GM21529 (cell line): ENCODE measurements at regions not wholly inside any gene's neighbourhood (a gene's known extent, or its start where the extent isn't known, plus 50 kb on each side); places are given as distances from the start of the nearest gene placed in this dataset.
"Not testable (repeated sequence)": the region's sequence is repeated elsewhere in the genome, so short reads cannot be mapped to it uniquely, and the experiment has no call there.

ENCODE experiments used
- ATAC-seq: cut with Tn5 transposase; IDR thresholded peaks from one replicate; pipeline ENCODE4 v1.9.1; 2021; ENCODE audit not compliant: unreplicated experiment

GRCh38 chr6:94713446-94713845, 863.9 kb upstream of the MANEA start:
- no peak for ATAC-seq

GRCh38 chr6:94698773-94699172, 878.6 kb upstream of the MANEA start:
- no peak for ATAC-seq

GRCh38 chr6:94687255-94687654, 890.1 kb upstream of the MANEA start:
- not testable (repeated sequence) for ATAC-seq

GRCh38 chr6:94683409-94683808, 893.9 kb upstream of the MANEA start:
- no peak for ATAC-seq

GRCh38 chr6:94680669-94681212, 896.6 kb upstream of the MANEA start:
- ATAC-seq = no peak

- ATAC-seq = no peak
Observed at GRCh38 chr6:94673251-94673650, 904.1 kb upstream of the MANEA start.

GRCh38 chr6:94670017-94670416, 907.3 kb upstream of the MANEA start:
- no peak for ATAC-seq

- ATAC-seq = no peak
Observed at GRCh38 chr6:94668876-94669275, 908.5 kb upstream of the MANEA start.

- ATAC-seq = no peak
Observed at GRCh38 chr6:94658929-94659328, 918.4 kb upstream of the MANEA start.

- ATAC-seq = no peak
Observed at GRCh38 chr6:94651239-94651638, 926.1 kb upstream of the MANEA start.

- ATAC-seq = no peak
Observed at GRCh38 chr6:94645191-94645590, 932.1 kb upstream of the MANEA start.

GRCh38 chr6:94639564-94639963, 937.8 kb upstream of the MANEA start:
- no peak for ATAC-seq

GRCh38 chr6:94636780-94637385, 940.5 kb upstream of the MANEA start:
- ATAC-seq = no peak

- ATAC-seq = no peak
Observed at GRCh38 chr6:94623586-94623985, 953.7 kb upstream of the MANEA start.

GRCh38 chr6:94622783-94623182, 954.6 kb upstream of the MANEA start:
- no peak for ATAC-seq

- no peak for ATAC-seq
Observed at GRCh38 chr6:94600636-94601035, 976.7 kb upstream of the MANEA start.

GRCh38 chr6:94597487-94597886, 979.8 kb upstream of the MANEA start:
- ATAC-seq = no peak

- ATAC-seq = no peak
Observed at GRCh38 chr6:94590416-94590815, 986.9 kb upstream of the MANEA start.

- no peak for ATAC-seq
Observed at GRCh38 chr6:94588301-94588700, 989.0 kb upstream of the MANEA start.

GRCh38 chr6:94584211-94584610, 993.1 kb upstream of the MANEA start:
- ATAC-seq = no peak

GRCh38 chr6:94570581-94570980, 1006.8 kb upstream of the MANEA start:
- ATAC-seq = no peak

GRCh38 chr6:94562846-94563245, 1014.5 kb upstream of the MANEA start:
- ATAC-seq = no peak

- no peak for ATAC-seq
Observed at GRCh38 chr6:94559829-94560537, 1017.4 kb upstream of the MANEA start.
